GM21360 (cell line): ENCODE measurements at regions not wholly inside any gene's neighbourhood (a gene's known extent, or its start where the extent isn't known, plus 50 kb on each side); places are given as distances from the start of the nearest gene placed in this dataset.

Experiments
- ATAC-seq: cut with Tn5 transposase; IDR thresholded peaks from one replicate; pipeline ENCODE4 v1.9.1; 2021; ENCODE audit warnings: mild to moderate bottlenecking, moderate library complexity; ENCODE audit not compliant: unreplicated experiment

GRCh38 chr6:164507206-164507940 lies 802.0 kb downstream of the C6orf118 start:
- peak; percentile 90 for ATAC-seq

- ATAC-seq = no peak
Observed at GRCh38 chr6:164505425-164505824, 804.0 kb downstream of the C6orf118 start.

GRCh38 chr6:164502833-164503232 lies 806.6 kb downstream of the C6orf118 start:
- ATAC-seq = no peak

- ATAC-seq = no peak
Observed at GRCh38 chr6:164495882-164496495, 813.4 kb downstream of the C6orf118 start.

DNA sequence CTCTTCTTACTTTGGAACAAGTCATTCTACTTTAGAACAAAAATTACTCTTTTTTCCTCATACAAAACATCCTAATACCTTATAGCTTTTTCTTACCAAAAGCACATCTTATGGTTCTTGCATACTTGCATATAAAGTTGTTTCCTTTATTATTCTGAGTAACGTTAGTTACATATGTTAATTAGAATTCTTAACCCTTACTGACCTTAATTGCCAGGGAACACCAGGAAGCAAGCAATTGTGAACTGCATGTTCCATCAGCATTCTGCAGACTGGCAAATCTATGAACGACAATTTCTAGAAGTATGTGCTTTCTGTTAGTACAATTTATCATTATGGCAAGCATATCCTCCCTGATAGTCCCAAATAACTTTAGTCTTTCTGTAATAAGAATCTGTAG lies 831.0 kb downstream of the C6orf118 start:
- ATAC-seq = no peak

DNA sequence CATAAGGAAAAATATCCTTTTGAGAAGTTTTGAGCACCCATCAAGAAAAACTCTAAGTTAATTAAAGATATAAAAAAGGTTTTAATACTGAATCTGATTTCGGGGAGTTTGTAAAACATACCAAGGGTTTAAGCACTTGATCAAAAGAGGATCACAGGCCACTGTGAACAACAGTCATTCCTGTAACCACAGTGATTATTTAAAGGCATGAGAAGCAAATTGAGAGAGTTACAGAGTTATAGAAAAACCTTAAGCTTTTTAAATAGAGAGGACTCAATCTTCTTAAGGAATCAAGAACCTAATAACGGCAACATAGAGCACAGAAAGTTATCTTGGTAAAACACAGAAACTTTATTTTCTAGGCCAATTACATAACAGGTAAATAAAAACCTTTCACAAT lies 831.6 kb downstream of the C6orf118 start:
- no peak for ATAC-seq

- ATAC-seq = no peak
Observed at GRCh38 chr6:164477101-164477500, 832.3 kb downstream of the C6orf118 start.

DNA sequence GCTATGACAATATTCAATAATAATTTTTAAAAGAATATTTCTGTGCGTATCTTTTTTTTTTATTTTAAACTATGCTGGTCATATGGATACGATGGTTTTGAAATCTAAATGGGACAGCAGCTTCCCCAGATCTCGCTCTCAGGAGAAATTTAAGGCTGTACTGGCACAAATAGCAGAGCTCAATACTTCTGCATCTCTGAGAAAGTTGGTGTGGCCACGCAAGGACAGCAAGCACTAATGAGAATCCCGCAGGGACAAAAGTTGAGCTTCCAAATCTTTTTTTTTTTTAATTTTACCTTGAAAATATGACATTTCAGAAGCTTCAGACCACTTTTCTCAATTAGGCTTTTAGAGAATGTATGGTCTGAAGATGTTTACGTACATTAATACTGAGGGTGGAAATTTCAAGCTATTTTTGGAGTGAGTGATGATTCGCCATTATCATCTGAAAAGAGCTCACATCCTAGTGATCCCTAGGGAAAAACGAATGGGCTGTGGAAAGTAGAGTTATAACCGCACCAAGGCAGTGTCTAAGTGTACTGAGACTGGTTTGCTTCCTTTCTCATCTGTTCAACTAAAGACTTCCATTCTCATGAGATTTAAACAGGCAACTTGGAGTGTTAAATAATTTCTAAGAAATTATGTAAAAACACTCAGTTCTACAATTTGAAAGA lies 840.0 kb downstream of the C6orf118 start:
- no peak for ATAC-seq

GRCh38 chr6:164455835-164456234 lies 853.6 kb downstream of the C6orf118 start:
- no peak for ATAC-seq

DNA sequence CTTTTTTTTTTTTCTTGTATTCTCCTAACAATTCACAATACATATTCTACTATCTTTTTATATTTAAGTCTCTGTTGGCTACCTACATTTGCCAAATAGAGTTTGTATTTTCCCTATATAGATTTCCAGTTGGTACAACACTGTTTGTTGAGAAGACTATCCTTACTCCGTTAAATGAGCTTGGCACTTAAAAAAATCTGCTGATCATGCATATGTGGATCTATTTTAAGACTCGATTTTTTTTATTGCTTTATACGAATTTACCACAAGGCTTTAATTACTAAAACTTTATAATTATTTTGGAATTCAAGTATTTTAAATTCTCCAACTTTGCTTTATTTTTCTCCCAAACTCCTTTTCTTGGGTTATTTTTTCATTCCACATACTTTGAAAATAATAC lies 855.6 kb downstream of the C6orf118 start:
- ATAC-seq = no peak

DNA sequence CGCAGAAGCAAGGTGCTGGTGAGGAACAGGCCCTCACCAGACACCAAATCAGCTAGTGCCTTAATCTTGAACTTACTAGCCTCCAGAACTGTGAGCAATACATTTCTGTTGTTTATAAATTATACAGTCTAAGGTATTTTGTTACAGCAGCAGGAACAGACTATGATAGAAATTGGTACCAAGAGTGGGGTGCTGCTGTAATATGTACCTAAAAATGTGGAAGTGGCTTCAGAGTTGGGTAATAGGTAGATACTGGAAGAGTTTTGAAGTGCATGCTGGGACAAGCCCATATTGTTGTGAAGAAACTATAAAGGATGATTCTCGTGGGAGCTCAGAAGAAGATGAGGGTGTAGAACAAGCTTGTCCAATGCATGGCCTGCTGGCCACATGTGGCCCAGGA lies 866.8 kb downstream of the C6orf118 start:
- ATAC-seq = no peak

- ATAC-seq = no peak
Observed at GRCh38 chr6:164439331-164439730, 870.1 kb downstream of the C6orf118 start.

GRCh38 chr6:164436976-164437375 lies 872.4 kb downstream of the C6orf118 start:
- ATAC-seq = no peak

- no peak for ATAC-seq
Observed at GRCh38 chr6:164427728-164428402, 881.5 kb downstream of the C6orf118 start.

DNA sequence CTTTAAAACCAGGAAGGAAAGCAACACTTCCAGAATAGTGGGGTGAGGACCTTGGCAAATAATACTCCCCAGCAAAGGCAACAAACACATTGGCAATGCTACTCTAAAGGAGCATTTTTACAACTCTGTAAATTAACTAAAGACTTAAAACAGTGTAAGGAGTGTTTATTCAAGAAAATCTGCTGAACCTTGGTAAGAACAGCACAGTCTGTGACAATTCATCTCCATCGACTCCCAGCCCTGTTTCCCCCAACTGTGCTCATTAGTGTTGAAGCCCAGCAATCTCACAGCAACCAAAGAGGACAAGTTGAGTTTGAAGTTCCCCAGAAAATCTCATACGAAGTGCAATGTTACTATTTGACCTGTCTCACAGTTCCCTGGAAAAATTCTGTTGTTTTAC lies 884.9 kb downstream of the C6orf118 start:
- ATAC-seq = no peak

DNA sequence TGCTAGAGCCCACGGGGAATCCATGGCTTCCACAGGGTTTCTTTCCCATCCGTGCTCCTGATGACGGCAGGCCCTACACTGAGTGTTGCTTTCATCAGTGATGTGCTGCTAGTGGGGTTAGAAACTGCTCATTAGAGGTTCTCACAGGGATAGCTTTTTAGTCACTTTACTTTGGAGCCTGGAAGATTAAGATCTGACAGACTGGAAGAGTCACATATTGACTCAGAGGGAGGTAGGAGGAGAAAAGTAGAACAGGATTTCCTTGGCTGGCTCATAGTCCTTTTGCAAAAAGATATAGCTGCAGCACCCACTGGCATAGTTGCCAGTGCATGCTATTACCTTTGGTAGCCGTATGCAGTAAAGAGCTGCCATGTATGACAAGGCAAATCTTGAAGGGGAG lies 890.3 kb downstream of the C6orf118 start:
- no peak for ATAC-seq

DNA sequence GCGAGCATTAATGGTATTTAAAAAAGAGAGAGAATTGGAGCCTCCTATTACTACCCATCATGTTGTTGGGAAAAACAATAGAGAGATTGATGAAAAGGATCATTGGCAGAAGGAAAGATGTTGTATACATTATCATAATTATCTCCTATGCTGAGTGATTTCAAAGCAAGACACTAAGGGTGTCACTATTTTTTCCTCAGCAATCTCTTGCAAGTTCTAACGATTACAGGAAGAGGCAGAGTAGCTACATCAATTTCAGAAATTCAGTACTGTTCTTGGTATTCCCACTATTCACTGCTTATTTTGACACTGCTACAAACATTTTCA lies 891.2 kb downstream of the C6orf118 start:
- ATAC-seq = no peak

DNA sequence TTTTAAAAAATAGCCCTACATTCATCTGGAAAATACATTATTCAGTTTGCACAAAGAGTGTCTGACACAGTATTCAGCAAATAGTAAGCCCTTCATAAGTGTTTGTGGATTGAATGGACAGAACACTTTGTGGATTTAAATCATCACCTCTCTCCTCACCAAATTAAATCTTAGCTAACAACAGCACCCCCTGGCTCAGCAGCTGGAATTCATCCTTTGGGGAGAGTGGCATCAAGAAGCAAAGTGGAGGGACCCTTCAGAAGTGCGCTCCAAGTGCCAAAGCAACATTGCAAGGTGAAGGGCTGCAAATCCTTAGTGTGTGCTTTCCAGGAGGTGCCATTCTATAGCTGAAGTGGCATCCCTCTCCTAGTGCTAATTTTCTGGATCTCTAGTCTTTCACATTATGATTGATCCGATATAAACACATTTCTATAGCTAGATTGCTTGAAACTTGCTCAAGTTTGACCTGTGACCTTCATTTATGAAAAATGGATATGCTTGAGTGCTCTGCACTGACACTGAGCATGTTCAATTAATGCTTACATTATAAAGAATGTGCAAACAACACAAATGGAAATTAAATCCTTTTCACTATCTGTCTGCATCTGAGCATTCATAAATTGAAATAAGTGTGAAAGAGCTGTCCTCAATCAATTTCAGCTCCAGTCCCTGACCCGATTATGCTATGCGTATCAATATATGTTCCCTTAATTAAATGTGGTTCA lies 891.7 kb downstream of the C6orf118 start:
- ATAC-seq = no peak

- no peak for ATAC-seq
Observed at GRCh38 chr6:164415832-164416563, 893.4 kb downstream of the C6orf118 start.

GRCh38 chr6:164414695-164415094 lies 894.7 kb downstream of the C6orf118 start:
- no peak for ATAC-seq
